ENCODE measurements at regions not wholly inside any gene's neighbourhood (a gene's known extent, or its start where the extent isn't known, plus 50 kb on each side); places are given as distances from the start of the nearest gene placed in this dataset.
A peak's percentile ranks its signal among the peaks of the same experiment; 100 is the strongest.

DNA sequence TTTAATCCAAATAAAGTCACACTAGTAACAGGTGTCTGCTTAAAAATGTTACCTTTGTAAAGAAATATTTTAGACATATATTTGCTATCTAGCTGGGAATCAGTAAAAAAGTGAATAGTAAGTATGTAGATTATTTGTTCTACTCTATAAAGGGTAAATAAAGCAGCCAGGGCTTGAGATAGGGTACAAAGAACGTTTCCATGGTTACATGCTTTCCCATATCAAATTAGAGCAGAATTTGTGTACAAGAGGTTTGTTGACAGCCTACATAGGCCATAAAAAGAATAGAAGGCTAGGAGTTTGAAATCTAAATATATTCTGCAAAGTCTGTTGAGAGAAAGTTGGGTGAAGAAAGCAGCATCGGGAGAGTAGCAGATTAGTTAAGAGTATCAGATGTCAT is 160.9 kb upstream of the POU5F2 start:
- H3K79me2 ChIP-seq (ENCODE audit: control insufficient read depth, insufficient read depth, low read length) = no peaks in the 10 kb centered on the region
- H3K4me2 ChIP-seq (replicated peaks; ENCODE audit: low read depth, low read length, poor library complexity, severe bottlenecking) = no peak overlapping the region
- ChIA-PET POLR2A (no interaction called here), CTCF (interaction anchor here (0.6 kb wide), 1 partner anchor 331 kb away, joined by 3 read pairs; no protein-coding TSS in a partner anchor)
- no peaks in the 10 kb centered on the region for H3K9me3 ChIP-seq (ENCODE audit: control extremely low read depth in 1 of 3, control insufficient read depth in 2 of 3, insufficient read depth in 1 of 3, low read length in 2 of 3)
- intact Hi-C loops (cut with micrococcal nuclease) = no loop called here
- DNase-seq (no peak), ATAC-seq (ENCODE audit: low read depth) (no peak)
- Mint-ChIP-seq H3K27me3 (no peaks in the 10 kb centered on the region), H3K9me3 (ENCODE audit: insufficient read depth) (no peaks in the 10 kb centered on the region), H3K4me1 (no peaks in the 10 kb centered on the region), H3K4me3 (no peak overlapping the region), H3K27ac (no peak overlapping the region)
- no peaks in the 10 kb centered on the region for H3K4me1 ChIP-seq (ENCODE audit: control insufficient read depth in 2 of 2, insufficient read depth in 2 of 2, low read length in 2 of 2)
- H2AFZ ChIP-seq (ENCODE audit: insufficient read depth, low read depth, low read length, poor library complexity, severe bottlenecking) = no peak overlapping the region
- WGBS (ENCODE audit: insufficient coverage) = no CpG with 5 or more reads among the region's 2 CpGs
- no peak overlapping the region for H3K9ac ChIP-seq (ENCODE audit: low read length)
- no peaks in the 10 kb centered on the region for H4K20me1 ChIP-seq (ENCODE audit: control insufficient read depth, insufficient read depth, low read length, poor library complexity, severe bottlenecking)
- no peak overlapping the region for H3K27ac ChIP-seq (ENCODE audit: low read length in 2 of 2)
- no peak for TF ChIP-seq EZH2 (IDR thresholded peaks at IDR 0.05; ENCODE audit: borderline replicate concordance, insufficient read depth, low read depth, low read length, poor library complexity, severe bottlenecking)
- TF ChIP-seq, protein P1, sequence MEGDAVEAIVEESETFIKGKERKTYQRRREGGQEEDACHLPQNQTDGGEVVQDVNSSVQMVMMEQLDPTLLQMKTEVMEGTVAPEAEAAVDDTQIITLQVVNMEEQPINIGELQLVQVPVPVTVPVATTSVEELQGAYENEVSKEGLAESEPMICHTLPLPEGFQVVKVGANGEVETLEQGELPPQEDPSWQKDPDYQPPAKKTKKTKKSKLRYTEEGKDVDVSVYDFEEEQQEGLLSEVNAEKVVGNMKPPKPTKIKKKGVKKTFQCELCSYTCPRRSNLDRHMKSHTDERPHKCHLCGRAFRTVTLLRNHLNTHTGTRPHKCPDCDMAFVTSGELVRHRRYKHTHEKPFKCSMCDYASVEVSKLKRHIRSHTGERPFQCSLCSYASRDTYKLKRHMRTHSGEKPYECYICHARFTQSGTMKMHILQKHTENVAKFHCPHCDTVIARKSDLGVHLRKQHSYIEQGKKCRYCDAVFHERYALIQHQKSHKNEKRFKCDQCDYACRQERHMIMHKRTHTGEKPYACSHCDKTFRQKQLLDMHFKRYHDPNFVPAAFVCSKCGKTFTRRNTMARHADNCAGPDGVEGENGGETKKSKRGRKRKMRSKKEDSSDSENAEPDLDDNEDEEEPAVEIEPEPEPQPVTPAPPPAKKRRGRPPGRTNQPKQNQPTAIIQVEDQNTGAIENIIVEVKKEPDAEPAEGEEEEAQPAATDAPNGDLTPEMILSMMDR (IDR thresholded peaks at IDR 0.05) = no peak
- H3K27me3 ChIP-seq (replicated peaks in 1 of 4; ENCODE audit: control extremely low read depth in 1 of 4, control insufficient read depth in 3 of 4, insufficient read depth in 4 of 4, low read length in 3 of 4) = no peaks in the 10 kb centered on the region
- H3K4me3 ChIP-seq (ENCODE audit: control extremely low read depth in 1 of 5, extremely low read depth in 1 of 5, insufficient read depth in 1 of 5, low read depth in 2 of 5, low read length in 4 of 5) = no peak overlapping the region
- H3K36me3 ChIP-seq (replicated peaks in 1 of 2; ENCODE audit: control extremely low read depth in 1 of 2, control insufficient read depth in 1 of 2, extremely low read depth in 1 of 2, insufficient read depth in 2 of 2, low read length in 1 of 2) = no peaks in the 10 kb centered on the region

DNA sequence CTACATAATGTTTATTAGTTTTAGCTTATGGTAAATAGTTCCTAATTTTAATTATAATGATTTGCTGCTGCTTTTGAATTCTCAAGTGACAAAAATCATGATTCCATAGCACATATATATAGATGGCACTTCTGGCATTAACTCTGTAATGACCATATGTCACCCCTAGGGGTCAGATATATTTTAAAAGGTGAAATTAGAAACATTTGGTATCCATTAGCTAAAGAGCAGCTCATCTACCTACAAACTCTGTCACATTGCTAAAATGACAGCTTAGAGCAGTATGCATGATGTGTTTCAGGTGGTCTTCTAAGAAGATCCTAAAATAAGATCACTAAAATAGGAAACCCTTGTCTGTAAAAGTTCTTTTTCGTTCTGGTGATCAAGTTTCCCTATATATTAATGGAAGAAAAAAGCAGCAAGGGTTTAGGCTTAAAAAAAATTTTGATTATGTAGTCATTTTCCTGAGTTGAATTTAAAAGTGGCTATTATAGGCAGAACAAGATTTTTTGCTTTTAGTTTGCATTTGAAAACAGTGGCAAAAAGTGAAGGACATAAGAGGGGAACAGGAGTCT is 157.7 kb upstream of the POU5F2 start:
- ATAC-seq (ENCODE audit: low read depth) = no peak
- no peak for DNase-seq

More for the DNA sequence above, 157.7 kb upstream of the POU5F2 start:
- no peaks in the 10 kb centered on the region for H3K9me3 ChIP-seq (ENCODE audit: control extremely low read depth in 1 of 3, control insufficient read depth in 2 of 3, insufficient read depth in 1 of 3, low read length in 2 of 3)
- H3K79me2 ChIP-seq (ENCODE audit: control insufficient read depth, insufficient read depth, low read length) = no peaks in the 10 kb centered on the region
- no peaks in the 10 kb centered on the region for H3K27me3 ChIP-seq (replicated peaks in 1 of 4; ENCODE audit: control extremely low read depth in 1 of 4, control insufficient read depth in 3 of 4, insufficient read depth in 4 of 4, low read length in 3 of 4)
- no peaks in the 10 kb centered on the region for H3K27me3 Mint-ChIP-seq
- H3K4me3 Mint-ChIP-seq = no peak overlapping the region
- intact Hi-C loops (cut with micrococcal nuclease) = no loop called here
- no peaks in the 10 kb centered on the region for H3K4me1 ChIP-seq (ENCODE audit: control insufficient read depth in 2 of 2, insufficient read depth in 2 of 2, low read length in 2 of 2)
- H3K4me3 ChIP-seq (ENCODE audit: control extremely low read depth in 1 of 5, extremely low read depth in 1 of 5, insufficient read depth in 1 of 5, low read depth in 2 of 5, low read length in 4 of 5) = no peak overlapping the region
- H2AFZ ChIP-seq (ENCODE audit: insufficient read depth, low read depth, low read length, poor library complexity, severe bottlenecking) = no peak overlapping the region
- CTCF ChIA-PET = interaction anchor here (0.9 to 2.2 kb wide), 6 partner anchors 9 to 839 kb away, joined by 3 to 8 read pairs (median 4); no protein-coding TSS in a partner anchor
- POLR2A ChIA-PET = no interaction called here
- H3K9me3 Mint-ChIP-seq (ENCODE audit: insufficient read depth) = no peaks in the 10 kb centered on the region
- no peak overlapping the region for H3K27ac Mint-ChIP-seq
- no peaks in the 10 kb centered on the region for H3K36me3 ChIP-seq (replicated peaks in 1 of 2; ENCODE audit: control extremely low read depth in 1 of 2, control insufficient read depth in 1 of 2, extremely low read depth in 1 of 2, insufficient read depth in 2 of 2, low read length in 1 of 2)
- no peak for TF ChIP-seq EZH2 (IDR thresholded peaks at IDR 0.05; ENCODE audit: borderline replicate concordance, insufficient read depth, low read depth, low read length, poor library complexity, severe bottlenecking)
- TF ChIP-seq, protein P1 (IDR thresholded peaks at IDR 0.05) = peak; percentile 75
- H3K9ac ChIP-seq (ENCODE audit: low read length) = no peak overlapping the region
- no peak overlapping the region for H3K27ac ChIP-seq (ENCODE audit: low read length in 2 of 2)
- no CpG with 5 or more reads among the region's 1 CpG for WGBS (ENCODE audit: insufficient coverage)
- no peaks in the 10 kb centered on the region for H4K20me1 ChIP-seq (ENCODE audit: control insufficient read depth, insufficient read depth, low read length, poor library complexity, severe bottlenecking)
- H3K4me2 ChIP-seq (replicated peaks; ENCODE audit: low read depth, low read length, poor library complexity, severe bottlenecking) = no peak overlapping the region
- H3K4me1 Mint-ChIP-seq = no peaks in the 10 kb centered on the region

Measured in B cell (primary cell).